Psoas muscle (tissue), 7 donors: ENCODE measurements at regions not wholly inside any gene's neighbourhood (a gene's known extent, or its start where the extent isn't known, plus 50 kb on each side); places are given as distances from the start of the nearest gene placed in this dataset.
A peak's percentile ranks its signal among the peaks of the same experiment; 100 is the strongest.

Experiments
- ATAC-seq, 4 donors: fragments of 200-7000 bp; cut with Tn5 transposase; one replicate each; pipeline ENCODE4 v1.9.1; 2020; ENCODE audit warnings: moderate library complexity in 3 of 4, mild to moderate bottlenecking in 2 of 4
- DNase-seq, 2 donors: peaks; one replicate each; pipeline ENCODE4 v3.0.0-alpha.2; 2020
- H3K27ac ChIP-seq: fragments of 200-600 bp; one replicate; pipeline ENCODE4 v1.8.0; 2022
- H3K27me3 ChIP-seq, 3 donors: fragments of 200-600 bp in 1 of 3; one replicate each; pipeline versions ENCODE4 v1.6.1 to v1.8.0; 2013 to 2022; ENCODE audit warnings: low read length in 2 of 3, mild to moderate bottlenecking in 2 of 3, moderate library complexity in 1 of 3; ENCODE audit not compliant: insufficient read depth in 3 of 3
- H3K36me3 ChIP-seq, 2 donors: fragments of 200-600 bp in 1 of 2; one replicate each; pipeline versions ENCODE4 v1.6.1 to v1.8.0; 2013 to 2022; ENCODE audit warnings: low read depth in 1 of 2, mild to moderate bottlenecking in 1 of 2, moderate library complexity in 1 of 2; ENCODE audit not compliant: insufficient read depth in 1 of 2
- H3K4me1 ChIP-seq: fragments of 200-600 bp; one replicate; pipeline ENCODE4 v1.8.0; 2022
- H3K4me3 ChIP-seq: fragments of 200-600 bp; one replicate; pipeline ENCODE4 v1.8.0; 2022; ENCODE audit warnings: mild to moderate bottlenecking
- H3K9me3 ChIP-seq: fragments of 200-600 bp; one replicate; pipeline ENCODE4 v1.8.0; 2022
- WGBS, 3 donors: extraction: QIAGEN DNeasy Blood & Tissue Kit; methylation state at CpG; one replicate each; pipeline versions ENCODE4 v1.1.6 to v1.1.7; 2013; 5-methylcytosine and 5-hydroxymethylcytosine counted together
- intact Hi-C, 2 donors: fragments of 100-400 bp; cut with DNase I; formaldehyde crosslinking; loops; one replicate each; pipeline versions ENCODE4 v1.11.0 to v1.14.2; 2022
- TF ChIP-seq, protein P1 (sequence below): fragments of 200-600 bp; IDR thresholded peaks from one replicate; pipeline ENCODE4 v1.8.0; 2022; ENCODE audit warnings: antibody characterized with exemption
- donor health status: healthy with polysubstance abuse.
- donor health status: DM: no; HTN: no; CAD: no; lungs with moderate emphysema.
- donor health status: Bipolar disorder and iron deficiency.
- donor health status: healthy.
- donor health status: DM: yes; HTN: yes; CAD: no.
- donor health status: DM: no; HTN: no; CAD: no.
- donor health status: DM: yes; HTN: yes; CAD: no.

DNA sequence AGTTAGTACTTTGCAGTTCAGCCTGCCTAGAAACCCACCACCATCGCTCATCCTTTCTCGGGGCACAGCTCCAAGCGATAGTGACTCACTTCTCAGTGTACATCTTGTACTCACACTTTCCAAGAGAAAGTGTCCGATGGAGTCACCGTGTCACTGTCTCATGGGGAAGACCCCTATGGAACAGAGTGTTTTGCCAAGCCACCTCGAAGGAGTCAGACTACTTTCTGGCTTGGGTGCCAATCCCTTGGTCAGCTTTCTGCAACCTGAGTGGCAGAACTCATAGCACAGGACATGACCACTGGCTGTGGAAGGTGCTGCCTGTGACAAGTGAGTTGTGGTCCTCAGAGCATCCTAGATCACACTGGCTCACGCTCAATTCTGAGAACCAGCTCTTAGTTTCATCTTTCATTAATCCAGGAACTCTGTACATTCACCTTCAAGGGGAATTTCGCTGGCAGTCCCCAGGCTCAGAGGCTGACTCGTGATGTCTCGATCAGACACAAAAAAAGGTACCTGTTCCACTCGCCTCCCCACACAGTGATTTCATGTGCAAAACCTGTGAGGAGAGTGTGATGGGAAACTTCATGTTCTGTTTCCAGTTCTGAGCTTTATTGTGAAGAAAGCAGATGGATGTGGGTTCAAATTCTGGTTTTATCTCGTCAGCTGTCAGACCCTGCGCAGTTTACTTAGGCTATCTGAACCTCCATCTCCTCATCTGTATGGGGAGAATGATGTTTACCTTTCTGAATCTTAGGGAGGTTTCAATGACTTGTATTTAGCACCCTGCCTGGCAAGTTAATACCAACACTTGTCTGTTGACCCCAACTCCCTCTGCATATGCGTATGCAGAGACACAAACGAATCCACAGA is 127.3 kb upstream of the CCND2 start:
- Histone ChIP-seq H3K4me1 (no peaks in the 10 kb centered on the region), H3K36me3 (no peaks in the 10 kb centered on the region), H3K4me3 (no peak overlapping the region), H3K27me3 (no peaks in the 10 kb centered on the region), H3K9me3 (no peaks in the 10 kb centered on the region), H3K27ac (no peak overlapping the region)
- 74 to 79% (median 77%) methylated on average over 15 of the region's 15 CpGs for WGBS, 3 donors
- no peak for DNase-seq
- TF ChIP-seq, protein P1, sequence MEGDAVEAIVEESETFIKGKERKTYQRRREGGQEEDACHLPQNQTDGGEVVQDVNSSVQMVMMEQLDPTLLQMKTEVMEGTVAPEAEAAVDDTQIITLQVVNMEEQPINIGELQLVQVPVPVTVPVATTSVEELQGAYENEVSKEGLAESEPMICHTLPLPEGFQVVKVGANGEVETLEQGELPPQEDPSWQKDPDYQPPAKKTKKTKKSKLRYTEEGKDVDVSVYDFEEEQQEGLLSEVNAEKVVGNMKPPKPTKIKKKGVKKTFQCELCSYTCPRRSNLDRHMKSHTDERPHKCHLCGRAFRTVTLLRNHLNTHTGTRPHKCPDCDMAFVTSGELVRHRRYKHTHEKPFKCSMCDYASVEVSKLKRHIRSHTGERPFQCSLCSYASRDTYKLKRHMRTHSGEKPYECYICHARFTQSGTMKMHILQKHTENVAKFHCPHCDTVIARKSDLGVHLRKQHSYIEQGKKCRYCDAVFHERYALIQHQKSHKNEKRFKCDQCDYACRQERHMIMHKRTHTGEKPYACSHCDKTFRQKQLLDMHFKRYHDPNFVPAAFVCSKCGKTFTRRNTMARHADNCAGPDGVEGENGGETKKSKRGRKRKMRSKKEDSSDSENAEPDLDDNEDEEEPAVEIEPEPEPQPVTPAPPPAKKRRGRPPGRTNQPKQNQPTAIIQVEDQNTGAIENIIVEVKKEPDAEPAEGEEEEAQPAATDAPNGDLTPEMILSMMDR = no peak
- intact Hi-C loops = no loop called here
- no peak for ATAC-seq

DNA sequence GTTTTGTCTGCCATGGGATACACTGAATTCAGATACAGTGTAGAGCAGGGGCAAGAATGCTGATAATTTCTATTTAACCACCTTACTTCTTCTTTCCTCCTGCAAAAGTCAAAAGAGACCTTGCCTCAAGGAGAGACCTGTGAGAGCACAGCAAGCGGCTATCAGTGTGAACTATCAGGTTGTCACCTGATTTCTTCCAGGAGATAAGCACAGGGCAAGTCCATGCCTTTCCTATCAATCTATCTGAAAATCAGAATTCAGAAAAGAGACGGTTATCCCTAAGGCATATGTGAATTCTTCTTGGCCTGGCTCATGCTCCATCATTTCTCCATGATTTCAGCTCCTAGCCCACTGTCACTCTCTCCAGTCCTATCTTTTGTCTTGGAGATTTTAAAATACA is 128.9 kb upstream of the CCND2 start:
- Histone ChIP-seq H3K9me3 (no peaks in the 10 kb centered on the region), H3K27ac (no peak overlapping the region), H3K4me3 (no peak overlapping the region), H3K27me3 (no peaks in the 10 kb centered on the region), H3K4me1 (no peaks in the 10 kb centered on the region), H3K36me3 (no peaks in the 10 kb centered on the region)
- ATAC-seq (no peak), DNase-seq (no peak)
- WGBS, 3 donors = 78 to 86% (median 84%) methylated on average over 2 of the region's 2 CpGs
- TF ChIP-seq, protein P1 = no peak
- intact Hi-C loops = no loop called here

DNA sequence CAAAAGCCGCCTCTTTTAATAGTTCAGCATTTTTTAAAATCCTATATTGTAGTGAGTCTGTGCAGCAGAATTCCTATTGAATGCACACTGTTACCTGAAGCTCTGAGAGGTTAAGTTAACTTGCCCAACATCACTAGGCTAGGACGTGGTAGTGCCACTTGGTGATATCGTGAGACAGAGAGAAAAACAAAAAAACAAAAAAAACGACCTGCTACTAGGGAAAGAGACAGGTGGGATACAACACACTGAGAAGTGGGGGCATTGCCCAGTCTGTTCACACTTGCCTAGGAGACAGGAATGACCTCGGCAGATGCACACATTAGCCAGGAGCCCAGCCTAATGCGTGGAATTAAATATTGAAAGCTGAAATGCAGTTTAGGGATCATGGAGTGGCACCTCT is 129.7 kb upstream of the CCND2 start:
- TF ChIP-seq, protein P1 = no peak
- 82 to 86% (median 84%) methylated on average over 6 of the region's 6 CpGs for WGBS, 3 donors
- intact Hi-C loops = no loop called here

DNA sequence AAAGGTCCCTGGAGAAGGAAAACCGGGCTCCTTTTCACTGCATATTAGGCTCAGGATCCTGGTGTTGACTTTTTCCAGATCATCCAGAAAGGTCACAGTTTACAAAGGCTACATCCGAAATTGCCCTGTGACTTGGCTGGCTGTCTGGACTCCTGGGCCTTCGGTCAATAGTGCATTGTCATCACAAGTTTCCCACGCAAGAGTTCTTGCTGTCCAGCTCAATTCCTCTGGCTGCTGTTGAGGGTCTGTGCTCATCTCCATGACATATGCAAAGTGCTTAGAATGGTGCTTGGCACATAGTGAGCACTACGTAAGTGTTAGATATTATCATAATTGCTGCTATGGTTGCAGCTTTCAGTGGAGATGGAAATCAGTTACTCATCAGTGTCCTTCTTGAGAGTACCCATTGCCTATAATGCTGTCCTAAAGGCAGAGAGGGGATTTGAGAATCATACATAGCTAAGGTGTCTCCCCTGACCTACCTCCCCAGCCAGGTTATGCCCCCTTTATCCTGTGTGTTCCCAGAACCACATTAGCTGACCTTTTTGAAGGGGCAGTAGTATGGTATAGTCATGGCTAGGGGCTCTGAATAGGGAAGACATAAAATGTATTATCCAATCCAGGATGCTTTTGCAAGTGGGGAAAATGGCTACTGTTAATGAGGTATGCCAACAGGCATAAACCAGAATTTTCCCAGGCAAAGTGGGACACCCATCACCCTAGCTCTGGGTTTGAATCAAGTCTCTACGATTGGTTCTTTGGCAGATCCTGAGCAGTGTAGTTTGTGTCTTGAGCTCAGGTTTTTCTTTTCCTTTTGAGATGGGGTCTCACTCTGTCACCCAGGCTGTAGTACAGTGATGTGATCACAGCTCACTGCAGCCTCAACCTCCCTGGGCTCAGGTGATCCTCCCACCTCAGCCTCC is 132.0 kb upstream of the CCND2 start:
- Histone ChIP-seq H3K9me3 (no peaks in the 10 kb centered on the region), H3K27me3 (no peaks in the 10 kb centered on the region), H3K4me1 (no peaks in the 10 kb centered on the region), H3K4me3 (no peak overlapping the region), H3K27ac (no peak overlapping the region), H3K36me3 (no peaks in the 10 kb centered on the region)
- 42 to 57% (median 50%) methylated on average over 6 of the region's 6 CpGs for WGBS, 3 donors
- TF ChIP-seq, protein P1 = no peak
- ATAC-seq = peak in 1 of 4 donors; percentile 35
- intact Hi-C loops = no loop called here
- DNase-seq = no peak

More for the DNA sequence above, 129.7 kb upstream of the CCND2 start:
- Histone ChIP-seq H3K27ac (no peak overlapping the region), H3K4me3 (no peak overlapping the region), H3K36me3 (no peaks in the 10 kb centered on the region), H3K9me3 (no peaks in the 10 kb centered on the region), H3K27me3 (no peaks in the 10 kb centered on the region), H3K4me1 (no peaks in the 10 kb centered on the region)
- DNase-seq (no peak), ATAC-seq (no peak)
